Central memory CD8-positive, alpha-beta T cell (primary cell): ENCODE measurements at regions not wholly inside any gene's neighbourhood (a gene's known extent, or its start where the extent isn't known, plus 50 kb on each side); places are given as distances from the start of the nearest gene placed in this dataset.
"Not testable (repeated sequence)": the region's sequence is repeated elsewhere in the genome, so short reads cannot be mapped to it uniquely, and the experiment has no call there.

Experiments
- ATAC-seq: fragments of 150-1000 bp; cut with Tn5 transposase; replicated peaks from 2 replicates; pipeline ENCODE4 v1.10.0; 2022; ENCODE audit warnings: mild to moderate bottlenecking, moderate FRiP score, moderate number of reproducible peaks; ENCODE audit not compliant: poor library complexity, severe bottlenecking; ENCODE audit errors: extremely low read depth
- DNase-seq, 2 donors: peaks; one replicate each; pipeline ENCODE4 v3.0.0; 2021; ENCODE audit warnings: low spot score in 2 of 2
- H3K27ac Mint-ChIP-seq: one replicate; pipeline ENCODE4 v1.8.0; 2022; ENCODE audit warnings: low read depth, mild to moderate bottlenecking, moderate library complexity, mixed read lengths
- H3K27me3 Mint-ChIP-seq: one replicate; pipeline ENCODE4 v1.8.0; 2022; ENCODE audit warnings: mixed read lengths
- H3K36me3 Mint-ChIP-seq: one replicate; pipeline ENCODE4 v1.8.0; 2022; ENCODE audit warnings: mild to moderate bottlenecking, moderate library complexity, mixed read lengths; ENCODE audit not compliant: insufficient read depth
- H3K4me1 Mint-ChIP-seq: one replicate; pipeline ENCODE4 v1.8.0; 2022; ENCODE audit warnings: mixed read lengths
- H3K4me3 Mint-ChIP-seq: one replicate; pipeline ENCODE4 v1.8.0; 2022; ENCODE audit warnings: mild to moderate bottlenecking, moderate library complexity, mixed read lengths
- H3K9me3 Mint-ChIP-seq: one replicate; pipeline ENCODE4 v1.8.0; 2022; ENCODE audit warnings: mixed read lengths

DNA sequence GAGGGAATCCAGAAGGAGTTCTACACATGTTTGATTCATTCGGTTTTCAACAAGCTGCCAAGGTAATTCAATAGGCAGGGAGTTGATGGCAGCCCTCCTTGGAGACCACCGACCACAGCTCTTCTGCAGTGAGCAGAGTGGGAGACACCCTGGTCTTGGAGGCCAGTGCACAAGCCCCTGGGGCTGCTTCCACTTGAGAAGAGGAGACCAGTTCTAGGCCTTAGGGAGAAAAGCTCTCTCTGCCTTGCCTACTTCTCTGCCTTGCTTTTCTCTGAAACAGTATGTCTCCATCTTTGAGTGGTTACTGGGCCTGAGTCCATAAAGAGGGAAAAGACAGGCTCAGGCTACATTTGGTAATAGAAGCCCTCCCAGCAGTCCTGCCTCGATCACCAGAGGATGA is 671.9 kb downstream of the UQCRFS1 start:
- no peaks in the 10 kb centered on the region for H3K36me3 Mint-ChIP-seq

DNA sequence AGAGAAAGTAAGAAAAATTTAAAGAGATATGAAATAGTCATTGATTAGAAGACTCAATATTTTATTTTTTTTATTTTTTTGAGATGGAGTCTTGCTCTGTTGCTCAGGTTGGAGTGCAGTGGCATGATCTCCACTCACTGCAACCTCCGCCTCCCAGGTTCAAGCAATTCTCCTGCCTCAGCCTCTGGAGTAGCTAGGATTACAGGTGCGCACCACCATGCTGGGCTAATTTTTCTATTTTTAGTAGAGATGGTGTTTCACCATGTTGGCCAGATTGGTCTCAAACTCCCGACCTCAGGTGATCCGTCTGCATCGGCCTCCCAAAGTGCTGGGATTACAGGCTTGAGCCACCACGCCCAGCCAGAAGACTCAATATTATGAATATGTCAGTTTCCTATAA is 672.6 kb downstream of the UQCRFS1 start:
- DNase-seq, H3K4me3 Mint-ChIP-seq, H3K27ac Mint-ChIP-seq, H3K4me1 Mint-ChIP-seq, H3K36me3 Mint-ChIP-seq, H3K27me3 Mint-ChIP-seq, H3K9me3 Mint-ChIP-seq, ATAC-seq: not testable (repeated sequence)

More for the DNA sequence above, 671.9 kb downstream of the UQCRFS1 start:
- peaks cover 10% of the 10 kb centered on the region for H3K9me3 Mint-ChIP-seq
- H3K4me1 Mint-ChIP-seq: no peaks in the 10 kb centered on the region
- DNase-seq (no peak), ATAC-seq (no peak)
- no peak overlapping the region for H3K4me3 Mint-ChIP-seq
- no peaks in the 10 kb centered on the region for H3K27me3 Mint-ChIP-seq
- H3K27ac Mint-ChIP-seq: peak overlapping the region; percentile 23

DNA sequence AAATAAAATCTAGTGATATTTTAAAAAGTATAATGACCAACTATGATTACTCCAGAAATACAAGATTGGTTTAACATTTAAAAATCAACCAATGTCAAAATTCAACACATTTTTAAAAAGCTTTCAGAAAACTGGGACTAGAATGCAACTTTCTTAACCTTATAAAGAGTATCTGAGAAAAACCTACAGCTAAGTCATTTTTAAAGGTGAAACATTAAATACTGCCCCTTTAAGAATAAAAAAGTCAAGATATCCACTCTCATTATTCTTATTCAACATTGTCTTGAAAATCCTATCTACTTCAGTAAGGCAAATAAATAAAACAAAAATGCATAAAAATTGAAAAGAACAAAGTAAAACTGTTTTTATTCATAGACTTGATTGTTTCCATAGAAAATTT is 673.2 kb downstream of the UQCRFS1 start:
- H3K36me3 Mint-ChIP-seq: no peaks in the 10 kb centered on the region
- ATAC-seq: no peak
- no peak overlapping the region for H3K4me3 Mint-ChIP-seq
- no peaks in the 10 kb centered on the region for H3K4me1 Mint-ChIP-seq
- no peak for DNase-seq
- H3K27ac Mint-ChIP-seq: no peak overlapping the region
- H3K9me3 Mint-ChIP-seq: peaks cover 10% of the 10 kb centered on the region
- no peaks in the 10 kb centered on the region for H3K27me3 Mint-ChIP-seq

DNA sequence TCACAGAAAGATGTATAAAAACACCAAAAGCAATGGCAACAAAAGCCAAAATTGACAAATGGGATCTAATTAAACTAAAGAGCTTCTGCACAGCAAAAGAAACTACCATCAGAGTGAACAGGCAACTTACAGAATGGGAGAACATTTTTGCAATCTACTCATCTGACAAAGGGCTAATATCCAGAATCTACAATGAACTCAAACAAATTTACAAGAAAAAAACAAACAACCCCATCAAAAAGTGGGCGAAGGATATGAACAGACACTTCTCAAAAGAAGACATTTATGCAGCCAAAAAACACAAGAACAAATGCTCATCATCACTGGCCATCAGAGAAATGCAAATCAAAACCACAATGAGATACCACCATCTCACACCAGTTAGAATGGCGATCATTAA is 674.4 kb downstream of the UQCRFS1 start:
- DNase-seq, H3K27ac Mint-ChIP-seq, H3K4me3 Mint-ChIP-seq, H3K27me3 Mint-ChIP-seq, H3K36me3 Mint-ChIP-seq, H3K9me3 Mint-ChIP-seq, ATAC-seq, H3K4me1 Mint-ChIP-seq: not testable (repeated sequence)

DNA sequence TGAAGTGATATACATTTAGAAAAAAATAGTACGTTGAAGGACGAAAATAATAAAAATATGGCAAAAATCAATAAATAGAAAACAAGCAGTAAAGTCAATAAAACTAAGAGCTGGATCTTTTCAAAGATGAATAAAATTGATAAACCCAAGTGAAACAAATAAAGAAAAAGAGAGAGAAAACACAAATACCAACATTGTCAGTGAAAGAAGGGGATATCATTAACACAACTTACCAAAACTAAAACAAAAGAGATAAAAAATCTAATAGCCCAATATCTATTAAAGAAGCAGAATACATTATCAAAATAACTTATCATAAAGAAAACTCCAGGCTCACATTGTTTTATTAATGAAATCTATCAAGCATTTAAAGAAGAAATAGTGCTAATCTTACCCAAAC is 675.1 kb downstream of the UQCRFS1 start:
- Mint-ChIP-seq H3K27ac (no peak overlapping the region), H3K27me3 (no peaks in the 10 kb centered on the region), H3K4me1 (no peaks in the 10 kb centered on the region), H3K36me3 (no peaks in the 10 kb centered on the region), H3K4me3 (no peak overlapping the region), H3K9me3 (peaks cover 10% of the 10 kb centered on the region)
- ATAC-seq (no peak), DNase-seq (no peak)

DNA sequence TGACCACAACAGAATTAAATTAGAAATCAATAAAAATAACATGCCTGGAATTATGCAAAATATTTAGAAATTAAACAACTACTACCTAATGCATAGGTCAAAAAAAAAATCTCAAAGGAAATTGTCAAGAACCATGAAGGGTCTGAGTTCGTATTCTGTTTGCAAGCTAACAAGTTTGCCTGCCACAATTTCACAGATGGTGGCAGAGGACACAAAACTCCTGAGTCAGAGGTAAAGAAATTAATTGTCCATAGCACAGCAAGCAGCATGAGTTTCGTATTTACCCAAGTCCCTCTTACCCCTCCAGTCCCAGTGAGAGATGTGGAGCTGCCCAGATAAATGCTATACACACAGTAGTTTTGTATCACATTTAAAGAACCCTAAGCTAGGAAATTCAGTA is 675.9 kb downstream of the UQCRFS1 start:
- no peak for ATAC-seq
- no peaks in the 10 kb centered on the region for H3K27me3 Mint-ChIP-seq
- no peaks in the 10 kb centered on the region for H3K36me3 Mint-ChIP-seq
- H3K4me1 Mint-ChIP-seq: no peaks in the 10 kb centered on the region
- H3K4me3 Mint-ChIP-seq: no peak overlapping the region
- no peak overlapping the region for H3K27ac Mint-ChIP-seq
- DNase-seq: no peak
- H3K9me3 Mint-ChIP-seq: peaks cover 10% of the 10 kb centered on the region

DNA sequence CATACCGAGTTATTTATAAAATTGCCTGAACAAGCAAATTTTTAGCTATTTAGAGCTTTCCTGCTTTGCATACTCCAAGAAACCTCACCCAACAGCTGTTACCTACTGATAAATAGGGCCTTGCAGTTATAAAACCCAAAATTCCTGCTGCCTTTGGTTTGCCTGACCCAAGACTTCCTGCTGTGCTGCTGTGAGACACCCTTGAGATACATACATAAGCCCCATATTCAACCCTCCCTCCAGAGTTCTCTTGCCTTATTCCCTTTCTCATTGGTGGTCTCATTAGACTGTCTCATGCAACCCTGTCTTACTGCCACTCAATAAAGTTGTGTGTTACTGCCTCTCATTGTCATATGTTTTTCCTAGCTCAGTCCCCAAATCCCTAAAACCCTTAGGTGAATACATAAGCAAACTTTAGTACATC is 677.6 kb downstream of the UQCRFS1 start:
- H3K27ac Mint-ChIP-seq: no peak overlapping the region
- peaks cover 6% of the 10 kb centered on the region for H3K9me3 Mint-ChIP-seq
- no peak for DNase-seq

DNA sequence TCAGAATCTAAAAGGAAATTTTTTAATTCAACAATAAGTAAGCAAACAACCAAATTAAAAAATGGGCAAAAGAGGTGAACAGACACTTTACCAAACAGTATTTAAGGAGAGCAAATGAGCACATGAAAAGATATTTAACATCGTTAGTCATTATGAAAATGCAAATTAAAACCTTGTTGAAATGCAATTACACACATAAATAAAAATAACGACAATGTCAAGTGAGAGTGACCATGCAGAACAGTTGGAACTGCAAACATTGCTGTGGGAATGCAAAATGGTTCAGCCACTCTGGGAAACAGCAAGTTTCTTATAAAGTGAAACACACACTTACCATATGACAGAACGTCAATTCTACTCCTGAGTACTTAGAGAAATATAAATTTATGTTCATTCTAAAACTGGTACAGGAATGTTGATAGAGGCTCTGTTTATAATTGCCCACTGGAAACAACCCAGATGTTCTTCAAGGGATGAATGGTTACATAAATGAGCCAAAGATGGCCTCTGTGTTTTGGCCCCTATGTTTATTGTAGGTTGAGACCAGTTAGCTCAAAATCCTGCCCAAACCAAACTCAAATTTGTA is 678.1 kb downstream of the UQCRFS1 start:
- Mint-ChIP-seq H3K9me3 (peaks cover 6% of the 10 kb centered on the region), H3K27ac (no peak overlapping the region), H3K4me1 (no peaks in the 10 kb centered on the region), H3K27me3 (no peaks in the 10 kb centered on the region), H3K4me3 (no peak overlapping the region), H3K36me3 (no peaks in the 10 kb centered on the region)
- ATAC-seq (no peak), DNase-seq (no peak)

More for the DNA sequence above, 677.6 kb downstream of the UQCRFS1 start:
- no peaks in the 10 kb centered on the region for H3K27me3 Mint-ChIP-seq
- H3K4me3 Mint-ChIP-seq: no peak overlapping the region
- no peaks in the 10 kb centered on the region for H3K36me3 Mint-ChIP-seq
- no peak for ATAC-seq
- no peaks in the 10 kb centered on the region for H3K4me1 Mint-ChIP-seq

DNA sequence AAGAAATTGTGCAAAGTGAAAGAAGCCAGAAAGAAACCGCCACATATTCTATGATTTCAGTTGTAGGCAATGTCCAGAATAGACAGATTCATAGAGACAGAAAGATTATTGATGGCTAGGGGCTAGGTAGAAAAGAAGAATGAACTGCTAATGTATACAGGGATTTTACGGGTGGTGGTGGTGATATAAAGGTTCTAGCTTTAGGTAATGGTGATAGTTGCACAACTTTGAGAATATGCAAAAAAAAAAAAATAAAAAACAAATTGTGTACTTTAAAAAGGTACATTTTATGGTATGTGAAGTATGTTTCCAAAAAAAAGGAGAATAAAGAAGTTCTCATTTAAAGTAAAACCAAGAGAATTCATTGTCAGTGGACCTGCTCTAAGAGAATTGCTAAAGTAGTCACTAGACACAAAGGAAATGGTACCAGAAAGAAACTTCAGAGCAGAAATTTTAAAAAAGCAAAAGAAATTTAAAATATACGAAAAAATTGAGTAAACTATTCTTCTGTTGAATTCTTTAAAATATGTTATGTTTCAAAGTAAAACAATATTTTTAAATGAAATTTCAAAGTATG is 680.1 kb downstream of the UQCRFS1 start:
- Mint-ChIP-seq H3K4me1 (no peaks in the 10 kb centered on the region), H3K9me3 (peaks cover 3% of the 10 kb centered on the region)

DNA sequence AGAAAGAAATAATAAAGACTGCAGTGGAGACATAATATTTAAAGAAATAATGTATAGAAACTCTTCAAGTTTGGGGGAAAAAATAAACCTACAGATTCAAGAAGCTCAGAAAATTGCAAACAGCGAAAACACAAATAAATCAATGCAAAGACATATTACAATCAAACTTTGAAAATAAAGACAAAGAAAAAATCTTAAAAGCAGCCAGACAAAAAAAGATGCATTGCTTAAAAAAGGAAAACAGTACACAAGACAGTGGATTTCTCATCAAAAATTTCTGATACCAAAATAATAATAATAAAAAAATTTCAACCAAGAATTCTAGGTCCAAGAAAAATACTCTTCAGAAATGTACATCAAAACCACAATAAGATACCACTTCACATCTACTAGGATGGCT is 681.0 kb downstream of the UQCRFS1 start:
- no peak overlapping the region for H3K27ac Mint-ChIP-seq
- no peaks in the 10 kb centered on the region for H3K36me3 Mint-ChIP-seq
- no peaks in the 10 kb centered on the region for H3K27me3 Mint-ChIP-seq
- H3K4me3 Mint-ChIP-seq: no peak overlapping the region
- no peaks in the 10 kb centered on the region for H3K9me3 Mint-ChIP-seq
- no peak for DNase-seq
- ATAC-seq: no peak
- no peaks in the 10 kb centered on the region for H3K4me1 Mint-ChIP-seq

More for the DNA sequence above, 680.1 kb downstream of the UQCRFS1 start:
- H3K27ac Mint-ChIP-seq: no peak overlapping the region
- no peak for DNase-seq
- H3K36me3 Mint-ChIP-seq: no peaks in the 10 kb centered on the region
- ATAC-seq: no peak
- no peak overlapping the region for H3K4me3 Mint-ChIP-seq
- H3K27me3 Mint-ChIP-seq: no peaks in the 10 kb centered on the region

DNA sequence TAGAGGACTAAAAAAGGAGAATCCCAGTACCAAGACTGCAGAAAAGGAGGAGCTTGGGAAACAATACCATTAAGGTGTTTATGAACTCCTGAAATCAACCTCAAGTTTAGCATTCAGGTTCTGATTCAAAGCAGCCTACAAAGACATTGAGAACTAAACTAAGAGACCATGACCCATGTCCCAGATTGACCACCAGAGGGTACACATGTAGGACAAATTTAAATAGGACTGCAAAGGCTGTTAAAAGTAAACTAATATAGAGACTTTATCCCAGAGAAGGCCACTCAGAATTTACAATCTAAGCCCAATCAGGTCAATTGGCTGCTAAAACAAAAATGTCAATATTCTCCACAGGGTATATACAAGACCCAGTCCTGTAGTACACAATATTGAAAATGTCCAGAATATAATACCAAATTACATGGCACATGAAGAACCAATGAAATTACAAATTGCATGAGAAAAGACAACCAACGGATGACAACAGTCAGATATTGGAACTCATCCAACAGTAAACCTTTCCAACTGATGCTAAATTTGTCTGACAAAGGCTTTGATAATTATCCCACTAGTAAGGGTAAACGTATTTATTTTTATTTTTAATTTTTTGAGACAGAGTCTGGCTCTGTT is 682.4 kb downstream of the UQCRFS1 start:
- no peak overlapping the region for H3K27ac Mint-ChIP-seq

DNA sequence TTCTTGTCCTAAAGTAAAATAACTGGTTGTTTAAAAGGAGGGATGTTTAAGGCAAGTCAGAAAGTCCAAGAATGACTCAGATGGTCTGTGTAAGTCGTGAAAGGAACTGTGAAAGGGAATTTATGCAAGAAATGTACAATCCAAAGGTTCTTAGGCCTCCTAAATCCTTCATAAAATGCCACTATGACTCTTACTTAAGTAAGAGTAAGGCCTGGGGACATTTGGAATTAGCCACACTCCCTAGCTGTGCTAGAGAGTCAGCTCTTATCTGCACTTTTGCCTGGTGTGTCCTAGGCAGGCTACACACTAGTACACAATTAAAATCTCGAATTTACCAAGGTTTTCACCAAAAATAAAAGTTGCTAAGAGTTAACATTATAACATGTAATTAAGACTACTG is 686.9 kb downstream of the UQCRFS1 start:
- no peaks in the 10 kb centered on the region for H3K27me3 Mint-ChIP-seq
- H3K9me3 Mint-ChIP-seq: no peaks in the 10 kb centered on the region
- ATAC-seq (no peak), DNase-seq (no peak)
- H3K36me3 Mint-ChIP-seq: no peaks in the 10 kb centered on the region
- no peak overlapping the region for H3K4me3 Mint-ChIP-seq
- no peak overlapping the region for H3K27ac Mint-ChIP-seq
- no peaks in the 10 kb centered on the region for H3K4me1 Mint-ChIP-seq

More for the DNA sequence above, 682.4 kb downstream of the UQCRFS1 start:
- no peaks in the 10 kb centered on the region for H3K27me3 Mint-ChIP-seq
- no peak overlapping the region for H3K4me3 Mint-ChIP-seq
- no peaks in the 10 kb centered on the region for H3K36me3 Mint-ChIP-seq
- ATAC-seq (no peak), DNase-seq (no peak)
- no peaks in the 10 kb centered on the region for H3K4me1 Mint-ChIP-seq
- no peaks in the 10 kb centered on the region for H3K9me3 Mint-ChIP-seq

DNA sequence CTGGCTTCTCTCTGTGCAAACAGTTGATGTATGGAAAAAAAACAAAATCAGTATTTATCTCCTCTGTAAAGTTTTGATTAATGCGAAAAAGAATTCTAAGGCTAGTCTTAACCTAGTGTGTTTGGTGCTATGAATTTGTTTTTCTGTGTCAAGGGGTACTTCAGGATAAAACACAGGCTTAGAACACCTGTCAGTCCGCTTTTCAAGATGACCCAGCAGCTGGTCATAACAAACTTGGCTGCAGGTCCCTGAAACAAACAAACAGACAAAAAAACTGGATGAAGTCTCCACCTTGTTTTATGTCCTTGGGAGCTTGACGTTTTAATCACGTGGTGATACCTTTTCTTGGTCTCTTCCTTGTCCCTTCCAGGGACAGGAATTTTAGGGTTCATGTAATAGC is 689.3 kb downstream of the UQCRFS1 start:
- H3K4me1 Mint-ChIP-seq: no peaks in the 10 kb centered on the region
- DNase-seq: no peak
- H3K4me3 Mint-ChIP-seq: no peak overlapping the region
- H3K36me3 Mint-ChIP-seq: no peaks in the 10 kb centered on the region
- H3K27ac Mint-ChIP-seq: no peak overlapping the region
- no peak for ATAC-seq
- H3K9me3 Mint-ChIP-seq: no peaks in the 10 kb centered on the region
- no peaks in the 10 kb centered on the region for H3K27me3 Mint-ChIP-seq
